GM21423 (cell line): ENCODE measurements at regions not wholly inside any gene's neighbourhood (a gene's known extent, or its start where the extent isn't known, plus 50 kb on each side); places are given as distances from the start of the nearest gene placed in this dataset.
"Not testable (repeated sequence)": the region's sequence is repeated elsewhere in the genome, so short reads cannot be mapped to it uniquely, and the experiment has no call there.

Source experiments
- ATAC-seq: cut with Tn5 transposase; IDR thresholded peaks from one replicate; pipeline ENCODE4 v1.9.1; 2021; ENCODE audit warnings: mild to moderate bottlenecking, moderate library complexity; ENCODE audit not compliant: unreplicated experiment

DNA sequence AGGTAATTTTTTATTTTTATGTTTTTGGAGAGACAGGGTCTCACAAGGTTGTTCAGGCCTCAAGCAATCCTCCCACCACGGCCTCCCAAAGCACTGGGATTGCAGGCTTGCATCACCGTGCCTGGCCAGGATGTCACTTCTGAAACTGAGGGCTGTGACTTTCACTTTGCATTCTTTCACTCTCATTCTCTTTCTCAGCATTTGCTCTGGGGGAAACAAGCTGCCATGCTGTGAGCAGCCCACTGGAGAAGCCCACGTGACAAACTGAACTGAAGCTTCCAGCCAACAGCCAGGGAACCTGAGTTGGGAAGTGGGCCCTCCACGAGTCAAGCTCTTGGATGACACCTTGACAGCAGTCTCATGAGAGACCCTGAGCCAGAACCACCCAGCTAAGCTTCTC, 109.4 kb downstream of the C5orf15 start:
- ATAC-seq = no peak

GRCh38 chr5:133857595-133858313, 110.7 kb downstream of the C5orf15 start:
- ATAC-seq = not testable (repeated sequence)

GRCh38 chr5:133854554-133854953, 113.9 kb downstream of the C5orf15 start:
- no peak for ATAC-seq

DNA sequence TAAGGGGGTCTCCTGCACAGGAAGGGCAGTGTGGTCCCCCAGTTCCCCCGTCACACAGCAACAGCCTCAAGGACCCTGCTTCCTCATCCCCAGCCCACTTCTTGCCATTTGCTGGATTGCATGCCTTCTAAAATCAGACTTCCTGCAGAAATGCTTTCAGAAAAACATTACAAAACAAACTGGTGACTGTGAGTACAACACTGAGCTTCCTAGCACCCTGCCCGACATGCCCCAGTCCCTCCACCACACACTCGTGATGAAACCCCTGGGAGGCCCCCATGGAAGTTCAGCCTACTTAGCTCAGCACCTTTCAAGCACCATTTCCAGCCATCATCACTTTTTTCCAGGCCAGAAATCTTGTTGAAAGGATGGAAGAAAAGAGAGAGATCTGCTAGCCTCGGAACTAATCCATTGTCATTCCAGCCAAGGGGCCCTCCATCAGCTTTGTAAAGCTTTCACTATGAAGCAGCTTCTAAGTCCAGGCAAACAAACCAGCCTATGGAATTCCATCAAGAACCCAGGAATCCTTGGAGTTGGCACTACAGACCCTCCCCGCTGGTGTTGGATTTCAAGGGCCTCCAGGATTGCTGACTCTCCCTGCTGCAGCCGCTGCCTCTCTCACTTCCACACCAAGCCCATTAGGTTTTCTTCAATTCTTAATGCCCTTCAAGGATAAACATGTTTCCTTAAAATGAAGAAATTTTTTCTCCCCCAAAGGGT, 114.6 kb downstream of the C5orf15 start:
- ATAC-seq = no peak

DNA sequence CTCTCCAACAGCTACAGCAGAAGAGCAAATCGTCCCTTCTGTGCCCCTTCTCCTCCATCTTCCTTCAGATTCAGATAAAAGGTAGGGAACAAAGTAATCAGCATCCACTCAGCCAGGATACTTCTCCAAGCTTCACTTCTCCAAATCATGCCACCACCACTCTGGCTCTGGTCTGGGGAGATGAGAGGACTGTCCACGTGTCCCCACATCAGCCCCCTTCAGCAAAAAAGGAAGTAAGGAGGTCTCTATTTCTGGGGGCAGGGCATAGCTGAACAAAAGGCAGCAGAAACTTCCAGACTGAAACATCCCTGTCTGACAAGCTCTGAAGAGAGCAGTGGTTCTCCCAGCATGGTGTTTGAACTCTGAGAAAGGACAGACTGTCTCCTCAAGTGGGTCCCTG, 116.9 kb downstream of the C5orf15 start:
- ATAC-seq = no peak

- no peak for ATAC-seq
Measured at GRCh38 chr5:133850811-133851210, 117.6 kb downstream of the C5orf15 start.

GRCh38 chr5:133849116-133849515, 119.3 kb downstream of the C5orf15 start:
- ATAC-seq = no peak

DNA sequence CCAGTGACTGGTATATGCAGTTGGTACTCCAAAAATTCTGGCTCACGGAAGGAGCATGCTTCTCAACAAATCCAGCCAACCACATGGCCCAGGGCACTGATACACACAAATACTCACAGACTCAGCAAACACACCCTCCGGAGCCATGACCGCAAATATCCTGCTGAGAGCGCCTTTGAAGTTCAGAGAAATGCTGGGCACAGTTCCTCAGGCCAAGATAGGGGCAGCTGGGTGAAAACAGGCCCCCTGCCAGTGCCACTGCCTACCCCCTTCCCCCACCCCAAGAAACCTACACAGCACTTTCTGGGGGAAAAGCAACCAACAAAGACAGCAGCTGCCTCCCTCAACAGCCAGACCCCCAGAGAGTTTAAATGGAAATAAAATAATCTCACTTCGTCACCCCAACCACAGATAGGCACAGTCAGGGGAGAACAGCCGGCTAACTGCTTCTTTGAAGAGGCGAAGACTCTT, 120.0 kb downstream of the C5orf15 start:
- ATAC-seq = no peak

DNA sequence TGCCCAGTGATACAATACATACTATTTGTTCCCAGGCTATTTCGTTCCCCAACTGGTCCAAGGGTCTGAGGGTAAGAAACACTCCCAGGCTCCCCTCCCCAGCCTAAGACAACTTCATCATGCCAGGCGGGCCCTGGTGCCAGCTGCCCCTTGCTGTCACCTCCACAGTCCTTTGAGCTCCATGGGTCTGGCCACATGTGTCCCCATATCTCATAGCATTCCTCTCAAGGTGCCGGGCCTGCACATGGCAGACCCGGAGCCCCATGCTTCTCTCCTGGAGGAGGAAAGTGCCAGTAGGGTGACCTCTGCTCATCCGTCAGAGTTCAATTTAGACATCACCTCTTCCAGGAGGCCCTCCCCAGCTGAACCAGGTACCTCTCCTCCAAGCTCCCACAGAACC, 120.5 kb downstream of the C5orf15 start:
- ATAC-seq = no peak

- no peak for ATAC-seq
Measured at GRCh38 chr5:133847301-133847700, 121.1 kb downstream of the C5orf15 start.

GRCh38 chr5:133846478-133847226, 121.8 kb downstream of the C5orf15 start:
- peak; percentile 61 for ATAC-seq

- ATAC-seq = no peak
Measured at GRCh38 chr5:133845271-133845670, 123.2 kb downstream of the C5orf15 start.

GRCh38 chr5:133844836-133845235, 123.6 kb downstream of the C5orf15 start:
- no peak for ATAC-seq

GRCh38 chr5:133843911-133844310, 124.5 kb downstream of the C5orf15 start:
- no peak for ATAC-seq

DNA sequence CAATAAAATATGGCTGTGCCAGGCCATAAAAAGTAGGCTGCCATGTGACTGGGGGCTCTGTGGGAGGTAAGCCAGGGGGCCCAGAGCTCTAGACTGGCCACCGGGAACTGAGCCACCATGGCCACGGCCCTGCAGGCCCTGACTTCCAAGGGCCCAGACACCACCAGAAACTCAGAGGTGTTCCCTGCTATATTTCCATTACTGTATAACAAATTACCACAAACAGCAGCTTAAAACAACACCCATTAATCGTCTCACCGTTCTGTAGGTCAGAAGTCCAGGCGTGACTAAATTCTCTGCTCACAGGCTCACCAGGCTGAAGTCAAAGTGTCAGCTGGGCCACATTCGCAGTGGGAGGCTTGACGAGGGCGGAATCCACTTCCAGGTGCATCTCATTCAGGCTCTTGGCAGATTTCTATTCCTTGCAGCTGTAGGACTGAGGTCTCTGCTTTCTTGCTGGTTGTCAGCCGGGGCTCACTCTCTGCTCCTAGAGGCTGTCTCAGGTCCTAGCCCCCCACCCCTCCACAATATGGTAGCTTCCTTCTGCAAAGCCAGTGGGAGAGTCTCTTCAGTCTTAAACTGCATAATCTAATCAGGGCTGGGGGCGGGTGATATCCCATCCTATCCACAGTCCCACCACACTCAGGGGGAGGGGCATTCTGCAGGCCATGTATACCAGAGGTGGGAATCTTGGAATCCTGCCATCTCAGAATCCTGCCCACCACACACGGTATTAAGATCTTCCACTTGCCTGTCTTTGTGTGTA, 125.4 kb downstream of the C5orf15 start:
- ATAC-seq = no peak

DNA sequence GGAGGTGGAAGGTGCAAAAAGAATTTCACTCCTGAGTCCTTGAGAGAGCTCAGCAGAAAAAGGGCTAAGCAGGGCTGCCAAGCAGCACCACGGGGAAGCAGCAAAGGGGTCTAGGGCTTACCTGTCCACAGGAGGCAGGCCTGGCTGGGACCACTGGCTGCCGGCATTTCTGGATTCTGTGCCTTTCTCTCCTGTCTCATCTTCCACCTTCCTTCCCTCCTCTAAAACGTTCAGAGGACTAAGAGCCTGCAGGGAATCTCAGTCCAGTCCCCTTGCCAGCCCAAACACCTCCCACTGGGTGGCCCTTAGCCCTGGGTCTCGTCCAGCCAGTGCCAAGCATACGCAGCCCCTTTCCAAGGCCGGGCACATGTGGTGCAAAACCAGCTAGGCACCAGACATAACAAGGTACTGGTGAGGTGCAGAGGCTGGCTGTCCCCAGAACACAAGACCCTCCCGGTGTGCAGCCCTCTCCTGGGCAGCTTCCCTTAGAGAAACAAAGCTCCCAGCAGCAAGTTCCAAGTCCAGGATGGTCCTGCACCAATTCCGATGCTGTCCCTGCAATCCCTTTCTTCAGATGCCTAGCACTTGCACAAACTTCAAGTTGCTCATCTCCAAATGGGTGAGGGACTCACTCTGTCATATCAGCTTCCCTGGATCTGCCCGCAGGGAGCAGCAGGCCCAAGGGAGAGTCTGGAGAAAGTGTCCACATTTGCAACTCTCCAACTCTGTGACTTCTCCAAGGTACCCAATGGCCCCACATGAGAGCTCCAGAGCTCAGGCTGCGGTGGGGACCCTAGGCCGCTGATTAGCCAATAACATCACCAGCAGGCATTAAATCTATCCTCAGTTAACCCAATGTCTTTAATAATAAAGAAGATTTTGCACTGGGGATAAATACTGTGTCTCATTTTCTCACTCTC, 126.3 kb downstream of the C5orf15 start:
- ATAC-seq = no peak

GRCh38 chr5:133840168-133840567, 128.3 kb downstream of the C5orf15 start:
- no peak for ATAC-seq

DNA sequence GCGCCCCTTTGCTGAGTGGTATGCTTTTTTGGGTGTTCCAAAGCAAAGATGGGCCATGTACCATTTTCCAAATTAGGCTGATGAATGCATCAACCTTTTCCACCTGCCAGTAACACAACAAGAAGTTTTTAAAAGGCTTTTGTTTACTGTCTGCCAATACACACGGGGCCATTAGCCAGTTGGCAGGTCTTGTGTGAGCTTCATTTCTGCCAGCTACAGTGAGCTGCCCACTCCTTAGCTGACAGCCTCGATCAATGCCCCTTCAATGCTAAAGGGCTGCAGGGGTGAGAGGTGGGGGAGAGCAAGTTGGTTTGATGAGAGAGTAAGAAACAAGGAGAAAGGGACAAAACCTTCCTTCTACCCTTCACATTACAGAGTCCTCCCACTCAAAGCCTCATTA, 128.7 kb downstream of the C5orf15 start:
- ATAC-seq = no peak

DNA sequence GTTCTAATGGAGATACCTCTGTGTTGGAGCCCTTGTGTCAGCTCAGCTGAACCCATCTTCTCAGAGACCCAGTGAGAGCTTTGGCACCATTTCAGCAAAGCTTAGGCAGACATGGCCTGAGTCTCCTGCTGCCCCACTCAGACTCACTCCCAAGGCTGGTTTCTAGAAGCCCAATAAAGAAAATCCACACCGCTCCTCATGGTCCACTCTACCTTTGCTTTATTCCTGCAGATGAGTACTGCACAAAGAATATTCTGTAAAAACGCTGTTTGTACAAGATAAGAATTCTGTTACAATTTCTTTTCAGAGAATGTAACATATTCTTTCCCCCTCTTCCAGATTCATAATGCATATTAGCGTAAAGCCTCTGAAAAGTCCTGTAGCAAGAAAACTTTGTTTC, 129.3 kb downstream of the C5orf15 start:
- ATAC-seq = no peak

GRCh38 chr5:133838286-133838685, 130.1 kb downstream of the C5orf15 start:
- no peak for ATAC-seq
